MM.1S (cell line): ENCODE measurements at regions not wholly inside any gene's neighbourhood (a gene's known extent, or its start where the extent isn't known, plus 50 kb on each side); places are given as distances from the start of the nearest gene placed in this dataset.

Experiments
- DNase-seq: peaks from one replicate; pipeline ENCODE4 v3.0.0-alpha.2; 2015
- H2AFZ ChIP-seq: fragments of 300-600 bp; sonication (generic); 2 replicates; pipeline ENCODE4 v1.6.0; 2016; ENCODE audit warnings: antibody characterized with exemption, low read length
- H3F3A ChIP-seq: fragments of 300-600 bp; sonication (generic); 2 replicates; pipeline ENCODE4 v1.6.1; 2016; ENCODE audit warnings: mild to moderate bottlenecking, antibody characterized with exemption, low read length, moderate library complexity, mixed read lengths; ENCODE audit not compliant: insufficient read depth
- H3K27ac ChIP-seq: fragments of 300-600 bp; sonication (generic); 2 replicates; pipeline ENCODE4 v1.5.1; 2016; ENCODE audit warnings: mild to moderate bottlenecking, low read length
- H3K27me3 ChIP-seq: fragments of 300-600 bp; sonication (generic); replicated peaks from 2 replicates; pipeline ENCODE4 v1.6.0; 2016; ENCODE audit warnings: low read length; ENCODE audit not compliant: insufficient read depth
- H3K36me3 ChIP-seq: fragments of 300-600 bp; sonication (generic); replicated peaks from 2 replicates; pipeline ENCODE4 v1.6.1; 2016; ENCODE audit warnings: mild to moderate bottlenecking, low read length, mixed read lengths; ENCODE audit not compliant: insufficient read depth
- H3K4me1 ChIP-seq: fragments of 300-600 bp; sonication (generic); 2 replicates; pipeline ENCODE4 v1.6.1; 2016; ENCODE audit warnings: low read length, mixed read lengths
- H3K4me2 ChIP-seq: fragments of 300-600 bp; sonication (generic); 2 replicates; pipeline ENCODE4 v1.6.0; 2016; ENCODE audit warnings: low read depth, low read length
- H3K4me3 ChIP-seq: fragments of 300-600 bp; sonication (generic); 2 replicates; pipeline ENCODE4 v1.5.1; 2016; ENCODE audit warnings: low read length, mixed read lengths
- H3K79me2 ChIP-seq: fragments of 300-600 bp; sonication (generic); 2 replicates; pipeline ENCODE4 v1.6.1; 2016; ENCODE audit warnings: mixed run types, low read length, mixed read lengths
- H3K9ac ChIP-seq: fragments of 300-600 bp; sonication (generic); 2 replicates; pipeline ENCODE4 v1.6.1; 2016; ENCODE audit warnings: low read length, mixed read lengths
- H3K9me2 ChIP-seq: fragments of 300-600 bp; sonication (generic); replicated peaks from 2 replicates; pipeline ENCODE4 v1.6.1; 2016; ENCODE audit warnings: mild to moderate bottlenecking, low read length, mixed read lengths; ENCODE audit not compliant: insufficient read depth
- H3K9me3 ChIP-seq: fragments of 300-600 bp; sonication (generic); replicated peaks from 2 replicates; pipeline ENCODE4 v1.6.1; 2016; ENCODE audit warnings: mild to moderate bottlenecking, low read length, mixed read lengths; ENCODE audit not compliant: insufficient read depth
- H4K20me1 ChIP-seq: fragments of 300-600 bp; sonication (generic); 2 replicates; pipeline ENCODE4 v1.6.1; 2016; ENCODE audit warnings: mild to moderate bottlenecking, low read length, moderate library complexity, mixed read lengths; ENCODE audit not compliant: insufficient read depth
- CTCF ChIP-seq: fragments of 300-600 bp; sonication (generic); IDR thresholded peaks from 2 replicates; pipeline ENCODE4 v1.5.1; 2016; ENCODE audit warnings: antibody characterized with exemption, low read length, mixed read lengths
- EZH2 ChIP-seq: fragments of 300-600 bp; sonication (generic); optimal IDR thresholded peaks from 2 replicates; pipeline ENCODE3; 2017; ENCODE audit warnings: low read depth, mild to moderate bottlenecking, antibody characterized with exemption, low read length, mixed read lengths
- EZH2phosphoT487 ChIP-seq: fragments of 300-600 bp; sonication (generic); IDR thresholded peaks from 2 replicates; pipeline ENCODE4 v1.6.1; 2018; ENCODE audit warnings: antibody characterized with exemption, low read length

GRCh38 chr2:12202313-12203075 lies 456.1 kb downstream of the LPIN1 start:
- no peaks in the 10 kb centered on the region for H3K79me2 ChIP-seq
- H3K9ac ChIP-seq: no peak overlapping the region
- H3K9me2 ChIP-seq: no peaks in the 10 kb centered on the region
- no peak overlapping the region for H3K4me3 ChIP-seq
- no peaks in the 10 kb centered on the region for H3K4me1 ChIP-seq
- no peaks in the 10 kb centered on the region for H3K36me3 ChIP-seq
- H2AFZ ChIP-seq: no peak overlapping the region
- TF ChIP-seq EZH2phosphoT487 (no peak), CTCF (no peak), EZH2 (no peak)
- H4K20me1 ChIP-seq: no peaks in the 10 kb centered on the region
- no peaks in the 10 kb centered on the region for H3K27me3 ChIP-seq
- H3K4me2 ChIP-seq: no peak overlapping the region
- DNase-seq: no peak
- no peaks in the 10 kb centered on the region for H3F3A ChIP-seq
- no peaks in the 10 kb centered on the region for H3K9me3 ChIP-seq
- H3K27ac ChIP-seq: no peak overlapping the region

- Histone ChIP-seq H3K9ac (no peak overlapping the region), H3K4me2 (no peak overlapping the region), H3K9me2 (no peaks in the 10 kb centered on the region), H3K36me3 (no peaks in the 10 kb centered on the region), H3K9me3 (no peaks in the 10 kb centered on the region), H3F3A (no peaks in the 10 kb centered on the region), H2AFZ (no peak overlapping the region), H3K4me1 (no peaks in the 10 kb centered on the region), H3K27ac (no peak overlapping the region), H3K79me2 (no peaks in the 10 kb centered on the region), H3K4me3 (no peak overlapping the region), H3K27me3 (no peaks in the 10 kb centered on the region), H4K20me1 (no peaks in the 10 kb centered on the region)
- TF ChIP-seq CTCF (no peak), EZH2phosphoT487 (no peak), EZH2 (no peak)
- no peak for DNase-seq
Observed at GRCh38 chr2:12203528-12203927, 457.1 kb downstream of the LPIN1 start.

GRCh38 chr2:12205086-12205485 lies 458.7 kb downstream of the LPIN1 start:
- Histone ChIP-seq H3K27ac (no peak overlapping the region), H3K4me3 (no peak overlapping the region), H2AFZ (no peak overlapping the region), H3K36me3 (no peaks in the 10 kb centered on the region), H3K9me2 (no peaks in the 10 kb centered on the region), H3K9me3 (no peaks in the 10 kb centered on the region), H3K79me2 (no peaks in the 10 kb centered on the region), H3F3A (no peaks in the 10 kb centered on the region), H3K4me2 (no peak overlapping the region), H4K20me1 (no peaks in the 10 kb centered on the region), H3K27me3 (no peaks in the 10 kb centered on the region), H3K4me1 (no peaks in the 10 kb centered on the region), H3K9ac (no peak overlapping the region)
- no peak for DNase-seq
- TF ChIP-seq EZH2phosphoT487: no peak
- no peak for TF ChIP-seq CTCF
- TF ChIP-seq EZH2: no peak
